ENCODE measurements at regions not wholly inside any gene's neighbourhood (a gene's known extent, or its start where the extent isn't known, plus 50 kb on each side); places are given as distances from the start of the nearest gene placed in this dataset.

DNA sequence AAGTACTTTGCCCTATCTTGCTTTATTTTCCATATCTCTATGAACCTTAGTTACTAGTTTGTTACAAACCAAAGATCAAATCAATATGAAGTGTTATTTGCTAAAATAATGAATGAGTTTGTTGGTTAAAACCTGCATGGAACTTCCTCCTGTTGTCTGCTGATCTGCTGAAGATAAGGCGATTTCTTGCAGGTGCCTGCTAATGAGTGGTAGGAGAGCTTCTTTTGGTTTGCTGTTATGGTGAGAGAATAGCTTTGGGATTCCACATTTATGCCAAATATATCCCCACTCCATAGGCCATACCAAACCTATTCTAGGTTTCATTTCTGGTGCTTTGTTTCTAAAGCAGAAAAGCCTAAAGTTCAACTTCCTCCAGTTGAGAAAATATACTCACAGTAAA, 103.8 kb upstream of the PCDH10 start:
- TF ChIP-seq, protein P1, sequence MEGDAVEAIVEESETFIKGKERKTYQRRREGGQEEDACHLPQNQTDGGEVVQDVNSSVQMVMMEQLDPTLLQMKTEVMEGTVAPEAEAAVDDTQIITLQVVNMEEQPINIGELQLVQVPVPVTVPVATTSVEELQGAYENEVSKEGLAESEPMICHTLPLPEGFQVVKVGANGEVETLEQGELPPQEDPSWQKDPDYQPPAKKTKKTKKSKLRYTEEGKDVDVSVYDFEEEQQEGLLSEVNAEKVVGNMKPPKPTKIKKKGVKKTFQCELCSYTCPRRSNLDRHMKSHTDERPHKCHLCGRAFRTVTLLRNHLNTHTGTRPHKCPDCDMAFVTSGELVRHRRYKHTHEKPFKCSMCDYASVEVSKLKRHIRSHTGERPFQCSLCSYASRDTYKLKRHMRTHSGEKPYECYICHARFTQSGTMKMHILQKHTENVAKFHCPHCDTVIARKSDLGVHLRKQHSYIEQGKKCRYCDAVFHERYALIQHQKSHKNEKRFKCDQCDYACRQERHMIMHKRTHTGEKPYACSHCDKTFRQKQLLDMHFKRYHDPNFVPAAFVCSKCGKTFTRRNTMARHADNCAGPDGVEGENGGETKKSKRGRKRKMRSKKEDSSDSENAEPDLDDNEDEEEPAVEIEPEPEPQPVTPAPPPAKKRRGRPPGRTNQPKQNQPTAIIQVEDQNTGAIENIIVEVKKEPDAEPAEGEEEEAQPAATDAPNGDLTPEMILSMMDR (IDR thresholded peaks at IDR 0.05; ENCODE audit: insufficient read depth, low read length, poor library complexity, severe bottlenecking) = no peak
- TF ChIP-seq EZH2phosphoT487 (conservative IDR thresholded peaks at IDR 0.05; ENCODE audit: low read length) = no peak

All from SU-DHL-6 (cell line).